ENCODE measurements at regions not wholly inside any gene's neighbourhood (a gene's known extent, or its start where the extent isn't known, plus 50 kb on each side); places are given as distances from the start of the nearest gene placed in this dataset.

- no peak for TF ChIP-seq TAF1 (IDR thresholded peaks at IDR 0.05; ENCODE audit: borderline replicate concordance, insufficient read depth, low read length)
- TF ChIP-seq SIN3A (IDR thresholded peaks at IDR 0.05; ENCODE audit: borderline replicate concordance, insufficient read depth, low read length): no peak
- TF ChIP-seq POLR2AphosphoS5 (IDR thresholded peaks at IDR 0.05; ENCODE audit: low read depth, low read length): no peak
- no peak for TF ChIP-seq FOXP2 (optimal IDR thresholded peaks at IDR 0.05; ENCODE audit: borderline replicate concordance, extremely low read depth, extremely low read length, insufficient read depth)
- no peak for TF ChIP-seq REST (IDR thresholded peaks at IDR 0.05; ENCODE audit: insufficient read depth in 1 of 2, low read depth in 2 of 2, low read length in 2 of 2)
Measured at GRCh38 chr5:23112237-23112636, 259.1 kb upstream of the CDH12 start.

All from PFSK-1 (cell line).